Heart left ventricle (tissue), 13 donors: ENCODE measurements at regions not wholly inside any gene's neighbourhood (a gene's known extent, or its start where the extent isn't known, plus 50 kb on each side); places are given as distances from the start of the nearest gene placed in this dataset.

Experiments
- CTCF ChIP-seq, 12 donors: fragments of 200-600 bp; sonication (generic) in 4 of 12; IDR thresholded peaks; one replicate each; pipeline versions ENCODE4 v1.5.0 to v1.8.0; 2018 to 2022; ENCODE audit warnings: antibody characterized with exemption in 12 of 12, mild to moderate bottlenecking in 5 of 12
- POLR2A ChIP-seq, 2 donors: fragments of 450-650 bp; IDR thresholded peaks; one replicate each; pipeline ENCODE4 v1.6.1; 2017; ENCODE audit warnings: antibody characterized with exemption in 2 of 2, mild to moderate bottlenecking in 2 of 2, moderate library complexity in 2 of 2
- donor health status: ischemic (EF 13 %, LVEDD 7.1; RV severe dilation, severe dysfunction).
- donor health status: DM: no; HTN: yes; CAD: no.
- donor health status: DM: no; HTN: no; CAD: no.
- donor health status: ischemic (EF 25% LVEDD 6.9; RV normal size, moderate dysfunction).
- donor health status: ischemic (EF 25% LVEDD 5.7; RV mildly dilated, moderate dysfunction).
- donor health status: ischemic (EF 35%, LVEDD 5.7; RV mildly dilated, moderate dysfunction).
- donor health status: nonischemic (EF 11% LVEDD 7.7; RV severe dilation, severe dysfunction).
- donor health status: DM: yes; HTN: yes; CAD: no.
- donor health status: PGD.
- donor health status: ischemic (EF 29% LVEDD 5.4; RV normal size, mild dysfunction).
- donor health status: nonischemic (EF 23%, LVEDD 6.1; RV moderate dilation, normal function).

- no peak for TF ChIP-seq CTCF (IDR thresholded peaks at IDR 0.05)
- TF ChIP-seq POLR2A (IDR thresholded peaks at IDR 0.05): no peak
Observed at GRCh38 chr2:164138750-164139149, 402.9 kb upstream of the FIGN start.
